NCI-H748 treated with DMSO at 0.1 percent for 48 hours (cell line): ENCODE measurements at regions not wholly inside any gene's neighbourhood (a gene's known extent, or its start where the extent isn't known, plus 50 kb on each side); places are given as distances from the start of the nearest gene placed in this dataset.

ENCODE experiments used
- DNase-seq: peaks from one replicate; lab custom pipeline; 2025; lab: John Stamatoyannopoulos, UW

GRCh38 chr3:194804796-194805195 is 119.1 kb downstream of the FAM43A start:
- no peak for DNase-seq

- no peak for DNase-seq
Observed at GRCh38 chr3:194805546-194805945, 119.9 kb downstream of the FAM43A start.

- DNase-seq: no peak
Observed at GRCh38 chr3:194806991-194807630, 121.4 kb downstream of the FAM43A start.

- no peak for DNase-seq
Observed at GRCh38 chr3:194808640-194809097, 123.0 kb downstream of the FAM43A start.

DNA sequence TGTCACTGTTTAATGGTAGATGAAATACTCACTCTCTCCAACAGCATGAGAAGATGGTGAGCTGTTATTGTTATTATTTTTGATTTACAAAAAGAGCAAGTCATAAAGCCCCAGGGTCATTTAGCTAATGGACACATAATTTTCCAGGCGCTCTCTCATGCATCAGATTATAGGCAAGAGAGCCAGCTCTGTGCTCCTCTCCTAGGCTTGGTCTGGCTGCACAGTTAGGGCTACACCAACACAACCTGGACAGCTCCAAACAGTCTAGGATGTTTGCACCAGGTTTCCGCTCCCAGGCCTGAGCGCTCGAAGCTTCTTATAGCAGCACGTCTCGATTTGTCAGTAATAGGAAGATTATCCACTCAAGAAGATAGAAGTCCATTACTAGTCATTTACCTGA is 123.7 kb downstream of the FAM43A start:
- no peak for DNase-seq

DNA sequence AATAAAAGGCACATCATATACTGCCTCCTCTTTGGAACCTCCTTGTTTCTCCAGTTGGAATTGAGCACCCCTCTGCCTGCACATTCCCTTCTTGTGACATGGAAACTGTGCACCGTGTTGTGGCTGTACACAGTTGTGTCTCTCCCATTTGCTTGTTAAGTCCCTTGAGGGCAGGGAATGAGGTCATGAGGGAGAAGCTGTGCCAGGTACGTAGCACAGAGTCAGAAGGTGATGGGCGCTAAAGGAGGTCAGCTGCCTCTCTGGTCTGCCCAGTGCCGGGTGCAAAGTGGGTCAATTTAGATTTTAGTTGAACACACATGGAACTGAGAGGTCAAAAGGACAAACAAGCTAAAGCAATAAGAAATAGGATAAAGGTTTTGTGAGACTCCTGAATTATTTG is 124.4 kb downstream of the FAM43A start:
- DNase-seq: no peak

- DNase-seq: no peak
Observed at GRCh38 chr3:194811118-194811517, 125.4 kb downstream of the FAM43A start.

- DNase-seq: no peak
Observed at GRCh38 chr3:194812176-194812575, 126.5 kb downstream of the FAM43A start.

GRCh38 chr3:194814878-194815357 is 129.2 kb downstream of the FAM43A start:
- no peak for DNase-seq

GRCh38 chr3:194816748-194817591 is 131.3 kb downstream of the FAM43A start:
- DNase-seq: no peak

DNA sequence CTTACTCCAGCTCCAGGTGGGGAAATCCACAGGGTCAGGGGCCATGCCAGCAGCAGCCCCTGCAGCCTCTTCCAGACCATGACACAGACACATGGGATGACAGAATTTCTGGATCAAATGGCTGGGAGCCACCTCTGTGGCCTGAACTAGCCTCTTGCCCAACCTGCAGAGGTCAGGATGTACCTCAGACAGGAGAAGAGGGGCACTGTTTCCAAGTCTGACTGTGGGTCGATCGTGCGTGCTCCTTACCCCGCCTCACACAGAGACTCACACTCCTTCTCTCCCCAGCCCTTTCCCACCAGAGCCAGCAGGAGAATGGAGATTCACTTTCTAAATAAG is 131.9 kb downstream of the FAM43A start:
- DNase-seq: no peak

GRCh38 chr3:194817936-194818335 is 132.3 kb downstream of the FAM43A start:
- DNase-seq: no peak

- DNase-seq: no peak
Observed at GRCh38 chr3:194824100-194824499, 138.4 kb downstream of the FAM43A start.

GRCh38 chr3:194824701-194825111 is 139.0 kb downstream of the FAM43A start:
- DNase-seq: no peak

- DNase-seq: no peak
Observed at GRCh38 chr3:194826594-194826993, 140.9 kb downstream of the FAM43A start.

GRCh38 chr3:194827486-194827885 is 141.8 kb downstream of the FAM43A start:
- DNase-seq: no peak

- no peak for DNase-seq
Observed at GRCh38 chr3:194828116-194828515, 142.4 kb downstream of the FAM43A start.

DNA sequence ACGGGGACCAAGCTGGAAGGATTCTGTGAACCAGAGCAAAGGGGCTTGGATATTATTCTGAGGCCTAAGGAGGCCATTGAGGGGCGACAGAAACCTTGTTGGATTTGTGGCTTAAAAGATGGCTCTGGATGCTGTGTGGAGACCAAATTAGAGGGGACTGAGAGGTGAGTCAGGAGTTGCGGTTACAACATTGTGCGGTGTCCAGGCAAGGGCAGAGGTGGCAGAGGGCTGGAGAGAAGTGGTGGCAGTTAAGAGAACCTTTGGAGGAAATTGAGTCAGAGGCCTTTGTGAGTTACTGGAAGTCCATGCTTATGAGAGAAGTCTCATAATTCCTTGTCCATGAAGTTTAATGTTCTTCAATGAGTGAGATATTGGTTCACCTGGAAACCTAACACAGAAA is 143.2 kb downstream of the FAM43A start:
- DNase-seq: no peak

GRCh38 chr3:194830401-194830800 is 144.7 kb downstream of the FAM43A start:
- DNase-seq: no peak

DNA sequence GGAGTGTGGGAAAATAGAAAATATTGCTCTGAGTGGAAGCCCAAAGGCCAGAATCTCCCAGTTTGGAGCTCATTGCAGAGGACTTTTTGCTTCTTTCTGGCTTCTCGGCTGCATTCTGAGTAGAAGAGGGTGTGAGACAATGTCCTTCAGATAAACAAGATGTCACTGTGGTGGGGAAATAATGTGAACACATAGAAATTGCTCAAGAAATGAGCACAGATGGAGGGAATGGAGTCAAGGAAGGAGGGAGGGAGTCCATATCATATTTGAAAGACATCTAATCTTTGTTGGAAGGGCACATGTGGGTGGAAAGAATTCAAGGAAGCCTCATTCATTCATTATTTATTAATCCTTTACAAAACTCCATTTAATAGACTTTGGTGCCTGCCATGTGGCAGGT is 145.3 kb downstream of the FAM43A start:
- no peak for DNase-seq

- no peak for DNase-seq
Observed at GRCh38 chr3:194832346-194833104, 146.8 kb downstream of the FAM43A start.

DNA sequence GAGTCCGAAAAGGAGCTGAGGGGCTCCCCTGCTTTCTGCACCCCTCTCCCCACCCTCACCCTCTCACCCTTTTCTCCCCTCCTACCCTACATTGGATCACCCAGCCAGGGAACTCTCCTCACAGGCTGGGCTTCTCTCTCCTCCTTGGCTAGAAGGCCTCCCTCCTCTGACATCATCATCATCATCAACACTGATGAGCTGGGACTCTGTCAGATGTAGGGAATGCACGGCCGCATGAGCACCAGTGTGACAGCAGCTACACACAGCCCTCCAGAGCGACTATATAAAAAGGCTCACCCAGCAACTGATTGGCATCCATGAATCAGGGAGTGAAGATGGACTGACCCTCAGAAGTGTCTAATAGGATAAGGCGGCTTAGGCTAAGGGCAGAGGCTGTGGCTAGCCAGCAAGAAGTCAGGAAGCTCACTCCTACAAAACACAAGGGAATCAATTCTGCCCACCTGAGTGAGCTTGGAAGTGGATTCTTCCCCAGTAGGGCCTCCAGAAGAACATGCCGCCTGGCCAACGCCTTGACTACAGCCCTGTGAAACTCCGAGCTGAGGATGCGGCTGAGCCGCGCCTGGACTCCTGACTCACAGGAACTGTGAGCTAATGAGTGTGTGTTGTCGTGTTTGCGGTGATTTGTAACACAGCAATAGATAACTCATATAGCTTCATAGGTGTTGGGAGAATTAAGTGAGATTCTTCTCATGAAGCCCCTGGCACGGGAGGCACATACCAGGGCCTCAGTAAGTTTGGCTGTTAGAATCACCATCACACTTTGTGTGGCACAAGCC is 147.6 kb downstream of the FAM43A start:
- DNase-seq: no peak
